ENCODE measurements at regions not wholly inside any gene's neighbourhood (a gene's known extent, or its start where the extent isn't known, plus 50 kb on each side); places are given as distances from the start of the nearest gene placed in this dataset.

DNA sequence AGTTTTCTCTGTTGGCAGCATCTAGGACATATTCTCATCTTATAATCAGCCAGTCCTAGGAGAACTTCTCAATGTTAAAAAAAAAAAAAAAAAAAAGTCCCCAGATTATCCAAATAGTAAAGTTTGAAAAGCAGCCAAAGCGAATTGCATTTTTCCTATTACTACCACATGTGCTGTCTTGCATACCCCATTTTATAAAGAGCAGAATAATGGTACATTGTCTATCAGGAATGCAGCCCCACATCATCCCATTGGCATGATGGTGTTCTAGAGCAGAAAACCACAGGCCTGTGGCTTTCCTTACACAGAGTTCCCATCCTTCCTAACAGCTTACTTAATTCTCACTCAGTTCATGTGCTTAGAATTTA is 381.6 kb downstream of the TMEM38B start:
- TF ChIP-seq ZNF70 (CRISPR knock-in tag; IDR thresholded peaks at IDR 0.05) (no peak), ISL1 (CRISPR knock-in tag; IDR thresholded peaks at IDR 0.05) (no peak), GLIS3 (CRISPR knock-in tag; IDR thresholded peaks at IDR 0.05) (no peak), ARNTL (CRISPR knock-in tag; IDR thresholded peaks at IDR 0.05; ENCODE audit: borderline replicate concordance, low read depth) (no peak), ZFP30 (CRISPR knock-in tag; IDR thresholded peaks at IDR 0.05) (no peak), ZNF8 (CRISPR knock-in tag; IDR thresholded peaks at IDR 0.05) (no peak), OSR1 (CRISPR knock-in tag; IDR thresholded peaks at IDR 0.05) (no peak), ZNF565 (CRISPR knock-in tag; conservative IDR thresholded peaks at IDR 0.05; ENCODE audit: low read depth) (no peak), TOX (CRISPR knock-in tag; IDR thresholded peaks at IDR 0.05; ENCODE audit: borderline replicate concordance) (no peak), ESRRG (CRISPR knock-in tag; IDR thresholded peaks at IDR 0.05) (no peak), ZC3H10 (CRISPR knock-in tag; IDR thresholded peaks at IDR 0.05) (no peak)
- TF ChIP-seq, protein P1, sequence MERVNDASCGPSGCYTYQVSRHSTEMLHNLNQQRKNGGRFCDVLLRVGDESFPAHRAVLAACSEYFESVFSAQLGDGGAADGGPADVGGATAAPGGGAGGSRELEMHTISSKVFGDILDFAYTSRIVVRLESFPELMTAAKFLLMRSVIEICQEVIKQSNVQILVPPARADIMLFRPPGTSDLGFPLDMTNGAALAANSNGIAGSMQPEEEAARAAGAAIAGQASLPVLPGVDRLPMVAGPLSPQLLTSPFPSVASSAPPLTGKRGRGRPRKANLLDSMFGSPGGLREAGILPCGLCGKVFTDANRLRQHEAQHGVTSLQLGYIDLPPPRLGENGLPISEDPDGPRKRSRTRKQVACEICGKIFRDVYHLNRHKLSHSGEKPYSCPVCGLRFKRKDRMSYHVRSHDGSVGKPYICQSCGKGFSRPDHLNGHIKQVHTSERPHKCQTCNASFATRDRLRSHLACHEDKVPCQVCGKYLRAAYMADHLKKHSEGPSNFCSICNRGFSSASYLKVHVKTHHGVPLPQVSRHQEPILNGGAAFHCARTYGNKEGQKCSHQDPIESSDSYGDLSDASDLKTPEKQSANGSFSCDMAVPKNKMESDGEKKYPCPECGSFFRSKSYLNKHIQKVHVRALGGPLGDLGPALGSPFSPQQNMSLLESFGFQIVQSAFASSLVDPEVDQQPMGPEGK (CRISPR knock-in tag; IDR thresholded peaks at IDR 0.05; ENCODE audit: borderline replicate concordance): no peak
- TF ChIP-seq, protein P2, sequence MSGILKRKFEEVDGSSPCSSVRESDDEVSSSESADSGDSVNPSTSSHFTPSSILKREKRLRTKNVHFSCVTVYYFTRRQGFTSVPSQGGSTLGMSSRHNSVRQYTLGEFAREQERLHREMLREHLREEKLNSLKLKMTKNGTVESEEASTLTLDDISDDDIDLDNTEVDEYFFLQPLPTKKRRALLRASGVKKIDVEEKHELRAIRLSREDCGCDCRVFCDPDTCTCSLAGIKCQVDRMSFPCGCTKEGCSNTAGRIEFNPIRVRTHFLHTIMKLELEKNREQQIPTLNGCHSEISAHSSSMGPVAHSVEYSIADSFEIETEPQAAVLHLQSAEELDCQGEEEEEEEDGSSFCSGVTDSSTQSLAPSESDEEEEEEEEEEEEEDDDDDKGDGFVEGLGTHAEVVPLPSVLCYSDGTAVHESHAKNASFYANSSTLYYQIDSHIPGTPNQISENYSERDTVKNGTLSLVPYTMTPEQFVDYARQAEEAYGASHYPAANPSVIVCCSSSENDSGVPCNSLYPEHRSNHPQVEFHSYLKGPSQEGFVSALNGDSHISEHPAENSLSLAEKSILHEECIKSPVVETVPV (CRISPR knock-in tag; IDR thresholded peaks at IDR 0.05): no peak
- TF ChIP-seq, protein P3, sequence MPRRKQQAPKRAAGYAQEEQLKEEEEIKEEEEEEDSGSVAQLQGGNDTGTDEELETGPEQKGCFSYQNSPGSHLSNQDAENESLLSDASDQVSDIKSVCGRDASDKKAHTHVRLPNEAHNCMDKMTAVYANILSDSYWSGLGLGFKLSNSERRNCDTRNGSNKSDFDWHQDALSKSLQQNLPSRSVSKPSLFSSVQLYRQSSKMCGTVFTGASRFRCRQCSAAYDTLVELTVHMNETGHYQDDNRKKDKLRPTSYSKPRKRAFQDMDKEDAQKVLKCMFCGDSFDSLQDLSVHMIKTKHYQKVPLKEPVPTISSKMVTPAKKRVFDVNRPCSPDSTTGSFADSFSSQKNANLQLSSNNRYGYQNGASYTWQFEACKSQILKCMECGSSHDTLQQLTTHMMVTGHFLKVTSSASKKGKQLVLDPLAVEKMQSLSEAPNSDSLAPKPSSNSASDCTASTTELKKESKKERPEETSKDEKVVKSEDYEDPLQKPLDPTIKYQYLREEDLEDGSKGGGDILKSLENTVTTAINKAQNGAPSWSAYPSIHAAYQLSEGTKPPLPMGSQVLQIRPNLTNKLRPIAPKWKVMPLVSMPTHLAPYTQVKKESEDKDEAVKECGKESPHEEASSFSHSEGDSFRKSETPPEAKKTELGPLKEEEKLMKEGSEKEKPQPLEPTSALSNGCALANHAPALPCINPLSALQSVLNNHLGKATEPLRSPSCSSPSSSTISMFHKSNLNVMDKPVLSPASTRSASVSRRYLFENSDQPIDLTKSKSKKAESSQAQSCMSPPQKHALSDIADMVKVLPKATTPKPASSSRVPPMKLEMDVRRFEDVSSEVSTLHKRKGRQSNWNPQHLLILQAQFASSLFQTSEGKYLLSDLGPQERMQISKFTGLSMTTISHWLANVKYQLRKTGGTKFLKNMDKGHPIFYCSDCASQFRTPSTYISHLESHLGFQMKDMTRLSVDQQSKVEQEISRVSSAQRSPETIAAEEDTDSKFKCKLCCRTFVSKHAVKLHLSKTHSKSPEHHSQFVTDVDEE (CRISPR knock-in tag; IDR thresholded peaks at IDR 0.05): no peak
